HUES48 (cell line): ENCODE measurements at regions not wholly inside any gene's neighbourhood (a gene's known extent, or its start where the extent isn't known, plus 50 kb on each side); places are given as distances from the start of the nearest gene placed in this dataset.

Experiments used
- H3K27ac ChIP-seq: one replicate; pipeline ENCODE4 v1.7.0; 2013; ENCODE audit warnings: low read depth, low read length, inconsistent platforms
- H3K27me3 ChIP-seq: 2 replicates; pipeline ENCODE4 v1.6.1; 2013; ENCODE audit warnings: mild to moderate bottlenecking, low read length; ENCODE audit not compliant: control insufficient read depth, insufficient read depth
- H3K36me3 ChIP-seq: 2 replicates; pipeline ENCODE4 v1.6.1; 2013; ENCODE audit warnings: low read length; ENCODE audit not compliant: control insufficient read depth, insufficient read depth
- H3K4me1 ChIP-seq: 2 replicates; pipeline ENCODE4 v1.6.1; 2013; ENCODE audit warnings: mild to moderate bottlenecking, low read length; ENCODE audit not compliant: control insufficient read depth, insufficient read depth
- H3K4me3 ChIP-seq: 2 replicates; pipeline ENCODE4 v1.5.1; 2013; ENCODE audit warnings: mild to moderate bottlenecking, low read depth, low read length
- H3K9ac ChIP-seq: 2 replicates; pipeline ENCODE4 v1.6.1; 2013; ENCODE audit warnings: mild to moderate bottlenecking, low read depth, low read length, moderate library complexity
- H3K9me3 ChIP-seq: 2 replicates; pipeline ENCODE4 v1.6.1; 2013; ENCODE audit warnings: low read length; ENCODE audit not compliant: control insufficient read depth, insufficient read depth

DNA sequence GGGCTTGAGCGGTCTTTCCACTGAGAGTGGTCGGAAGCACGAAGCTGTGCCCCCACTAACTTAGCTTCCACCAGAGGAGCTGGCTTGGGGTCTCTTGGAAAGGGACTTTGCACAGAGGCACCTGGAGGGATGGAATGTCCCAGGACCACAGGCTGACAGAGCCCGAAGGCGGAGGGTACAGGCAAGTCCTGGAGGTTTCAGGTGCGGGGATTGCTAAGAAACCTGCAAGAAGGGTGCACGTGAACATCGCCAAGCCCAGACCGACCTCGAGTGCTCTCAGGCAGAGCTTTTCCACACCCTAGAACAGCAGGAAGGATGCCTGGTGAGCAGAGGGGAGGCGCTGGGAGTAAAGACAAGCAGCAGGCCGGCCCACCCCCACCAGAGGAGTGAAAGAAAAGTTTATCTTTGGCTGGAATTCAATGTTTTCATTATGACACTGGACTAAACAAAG, 61.6 kb downstream of the SERPINA3 start:
- no peak overlapping the region for H3K9ac ChIP-seq
- H3K4me1 ChIP-seq = no peaks in the 10 kb centered on the region
- no peak overlapping the region for H3K4me3 ChIP-seq
- H3K9me3 ChIP-seq = no peaks in the 10 kb centered on the region
- no peaks in the 10 kb centered on the region for H3K36me3 ChIP-seq
- H3K27me3 ChIP-seq = no peaks in the 10 kb centered on the region
- no peak overlapping the region for H3K27ac ChIP-seq
